ENCODE measurements at regions not wholly inside any gene's neighbourhood (a gene's known extent, or its start where the extent isn't known, plus 50 kb on each side); places are given as distances from the start of the nearest gene placed in this dataset.

- Histone ChIP-seq H3K9me2 (replicated peaks; ENCODE audit: insufficient read depth) (no peaks in the 10 kb centered on the region), H2AFZ (no peak overlapping the region), H3K79me2 (no peaks in the 10 kb centered on the region), H3K27me3 (no peaks in the 10 kb centered on the region), H3K9me3 (ENCODE audit: low read depth) (no peaks in the 10 kb centered on the region), H3K27ac (no peak overlapping the region), H3K36me3 (replicated peaks; ENCODE audit: insufficient read depth, low read depth) (no peaks in the 10 kb centered on the region), H3K4me2 (no peak overlapping the region), H3K4me1 (ENCODE audit: insufficient read depth) (no peaks in the 10 kb centered on the region), H3K4me3 (no peak overlapping the region), H4K20me1 (ENCODE audit: insufficient read depth, poor library complexity, severe bottlenecking) (no peaks in the 10 kb centered on the region)
- DNase-seq (ENCODE audit: low spot score): no peak
- TF ChIP-seq EZH2phosphoT487 (IDR thresholded peaks at IDR 0.05; ENCODE audit: low read depth, severe bottlenecking, unreplicated experiment) (no peak), EZH2 (IDR thresholded peaks at IDR 0.05; ENCODE audit: borderline replicate concordance) (no peak)
- TF ChIP-seq, protein P1, sequence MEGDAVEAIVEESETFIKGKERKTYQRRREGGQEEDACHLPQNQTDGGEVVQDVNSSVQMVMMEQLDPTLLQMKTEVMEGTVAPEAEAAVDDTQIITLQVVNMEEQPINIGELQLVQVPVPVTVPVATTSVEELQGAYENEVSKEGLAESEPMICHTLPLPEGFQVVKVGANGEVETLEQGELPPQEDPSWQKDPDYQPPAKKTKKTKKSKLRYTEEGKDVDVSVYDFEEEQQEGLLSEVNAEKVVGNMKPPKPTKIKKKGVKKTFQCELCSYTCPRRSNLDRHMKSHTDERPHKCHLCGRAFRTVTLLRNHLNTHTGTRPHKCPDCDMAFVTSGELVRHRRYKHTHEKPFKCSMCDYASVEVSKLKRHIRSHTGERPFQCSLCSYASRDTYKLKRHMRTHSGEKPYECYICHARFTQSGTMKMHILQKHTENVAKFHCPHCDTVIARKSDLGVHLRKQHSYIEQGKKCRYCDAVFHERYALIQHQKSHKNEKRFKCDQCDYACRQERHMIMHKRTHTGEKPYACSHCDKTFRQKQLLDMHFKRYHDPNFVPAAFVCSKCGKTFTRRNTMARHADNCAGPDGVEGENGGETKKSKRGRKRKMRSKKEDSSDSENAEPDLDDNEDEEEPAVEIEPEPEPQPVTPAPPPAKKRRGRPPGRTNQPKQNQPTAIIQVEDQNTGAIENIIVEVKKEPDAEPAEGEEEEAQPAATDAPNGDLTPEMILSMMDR (IDR thresholded peaks at IDR 0.05; ENCODE audit: poor library complexity): no peak
These were observed 1950.9 kb downstream of the ARAP2 start for GRCh38 chr4:34293459-34293858.

DNA sequence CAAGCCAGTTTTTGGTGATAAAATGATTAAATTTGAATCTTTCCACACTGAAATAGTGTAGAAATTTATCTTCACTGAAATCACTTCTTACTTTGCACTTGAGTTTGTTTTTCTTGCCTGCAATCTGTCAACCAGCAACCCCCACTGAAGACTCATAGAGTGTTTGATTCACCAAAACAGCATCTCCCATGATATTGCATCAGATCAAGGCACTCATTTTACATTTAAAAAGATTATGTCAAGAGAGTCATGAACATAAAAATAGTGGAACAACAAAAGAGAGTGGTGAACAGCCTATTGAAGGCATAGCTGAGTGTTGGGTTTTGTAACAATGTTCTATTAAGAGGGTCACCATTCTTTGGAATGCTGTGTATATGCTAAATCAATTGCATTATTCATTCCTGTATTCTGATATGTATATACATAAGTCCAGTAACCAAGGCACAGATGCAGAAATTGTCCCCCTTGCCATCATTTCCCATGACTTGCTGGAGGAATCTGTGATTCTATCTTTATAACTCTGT, 1934.9 kb downstream of the ARAP2 start:
- no peak overlapping the region for H2AFZ ChIP-seq
- no peak overlapping the region for H3K4me3 ChIP-seq

DNA sequence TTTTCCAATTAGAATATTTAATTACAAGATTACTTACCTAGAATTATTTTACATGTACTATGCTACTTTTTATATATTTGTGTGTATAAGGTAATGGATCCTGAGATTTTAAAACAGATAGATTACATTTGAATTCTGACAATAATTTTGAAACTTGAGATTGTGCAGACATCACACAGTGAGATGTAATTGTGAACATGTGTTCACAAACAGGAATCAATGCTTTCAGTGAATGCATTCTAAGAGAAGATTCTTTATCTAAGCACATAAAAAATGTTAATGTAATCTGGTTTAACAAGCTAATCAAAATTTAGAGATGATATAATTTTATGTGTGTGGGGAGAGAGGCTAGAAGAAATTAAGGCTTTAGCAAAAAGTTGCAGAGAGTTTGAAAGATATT, 1925.5 kb downstream of the ARAP2 start:
- H3K4me2 ChIP-seq: no peak overlapping the region
- H3K4me3 ChIP-seq: no peak overlapping the region
- no peaks in the 10 kb centered on the region for H3K36me3 ChIP-seq (replicated peaks; ENCODE audit: insufficient read depth, low read depth)
- H3K79me2 ChIP-seq: no peaks in the 10 kb centered on the region
- H2AFZ ChIP-seq: no peak overlapping the region
- no peaks in the 10 kb centered on the region for H3K9me3 ChIP-seq (ENCODE audit: low read depth)
- DNase-seq (ENCODE audit: low spot score): no peak
- TF ChIP-seq, protein P1 (IDR thresholded peaks at IDR 0.05; ENCODE audit: poor library complexity): no peak
- TF ChIP-seq EZH2 (IDR thresholded peaks at IDR 0.05; ENCODE audit: borderline replicate concordance) (no peak), EZH2phosphoT487 (IDR thresholded peaks at IDR 0.05; ENCODE audit: low read depth, severe bottlenecking, unreplicated experiment) (no peak)
- H3K27ac ChIP-seq: no peak overlapping the region
- H3K4me1 ChIP-seq (ENCODE audit: insufficient read depth): no peaks in the 10 kb centered on the region
- H3K27me3 ChIP-seq: no peaks in the 10 kb centered on the region
- no peaks in the 10 kb centered on the region for H4K20me1 ChIP-seq (ENCODE audit: insufficient read depth, poor library complexity, severe bottlenecking)
- no peaks in the 10 kb centered on the region for H3K9me2 ChIP-seq (replicated peaks; ENCODE audit: insufficient read depth)

More for the DNA sequence above, 1934.9 kb downstream of the ARAP2 start:
- H3K27me3 ChIP-seq: no peaks in the 10 kb centered on the region
- H3K27ac ChIP-seq: no peak overlapping the region
- H3K36me3 ChIP-seq (replicated peaks; ENCODE audit: insufficient read depth, low read depth): no peaks in the 10 kb centered on the region
- H4K20me1 ChIP-seq (ENCODE audit: insufficient read depth, poor library complexity, severe bottlenecking): no peaks in the 10 kb centered on the region
- TF ChIP-seq, protein P1 (IDR thresholded peaks at IDR 0.05; ENCODE audit: poor library complexity): no peak
- no peak for TF ChIP-seq EZH2 (IDR thresholded peaks at IDR 0.05; ENCODE audit: borderline replicate concordance)
- no peak for TF ChIP-seq EZH2phosphoT487 (IDR thresholded peaks at IDR 0.05; ENCODE audit: low read depth, severe bottlenecking, unreplicated experiment)
- no peaks in the 10 kb centered on the region for H3K79me2 ChIP-seq
- no peak overlapping the region for H3K4me2 ChIP-seq
- no peaks in the 10 kb centered on the region for H3K9me2 ChIP-seq (replicated peaks; ENCODE audit: insufficient read depth)
- DNase-seq (ENCODE audit: low spot score): no peak
- no peaks in the 10 kb centered on the region for H3K9me3 ChIP-seq (ENCODE audit: low read depth)
- no peaks in the 10 kb centered on the region for H3K4me1 ChIP-seq (ENCODE audit: insufficient read depth)
